T-helper 1 cell treated with Interleukin-12 subunit alpha and Interleukin-12 subunit beta and Interleukin-4 antibody, amounts not matched to agents 30 μg/mL and 1 μg/mL, for 36 hours (primary cell): ENCODE measurements at regions not wholly inside any gene's neighbourhood (a gene's known extent, or its start where the extent isn't known, plus 50 kb on each side); places are given as distances from the start of the nearest gene placed in this dataset.

Experiments used
- H3K27ac Mint-ChIP-seq: one replicate; pipeline ENCODE4 v1.8.0; 2021; ENCODE audit warnings: mild to moderate bottlenecking, mixed read lengths
- H3K27me3 Mint-ChIP-seq: one replicate; pipeline ENCODE4 v1.8.0; 2021; ENCODE audit warnings: low read depth, mixed read lengths
- H3K36me3 Mint-ChIP-seq: one replicate; pipeline ENCODE4 v1.8.0; 2021; ENCODE audit warnings: low read depth, mixed read lengths
- H3K4me1 Mint-ChIP-seq: one replicate; pipeline ENCODE4 v1.8.0; 2021; ENCODE audit warnings: low read depth, mixed read lengths
- H3K4me3 Mint-ChIP-seq: one replicate; pipeline ENCODE4 v1.8.0; 2021; ENCODE audit warnings: mild to moderate bottlenecking, moderate library complexity, mixed read lengths
- H3K9me3 Mint-ChIP-seq: one replicate; pipeline ENCODE4 v1.8.0; 2021; ENCODE audit warnings: mixed read lengths

DNA sequence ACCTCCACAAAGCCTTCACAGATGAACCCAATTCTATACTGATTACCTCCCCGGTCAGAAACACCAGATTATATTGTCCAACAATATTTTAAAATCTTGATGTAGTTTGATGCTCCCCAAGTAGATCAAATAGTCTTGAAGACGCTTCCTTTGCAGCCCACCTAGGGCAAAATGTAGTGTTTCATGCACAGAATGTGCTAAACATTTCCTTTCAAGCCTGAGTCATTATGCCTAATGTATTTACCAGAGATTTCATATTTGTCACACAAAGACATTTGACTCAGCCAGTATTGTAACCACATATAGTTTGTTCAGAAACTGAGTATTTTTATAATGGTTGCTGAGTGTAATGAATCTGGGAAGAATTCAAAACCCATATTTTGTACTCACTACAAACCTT lies 1396.8 kb downstream of the LRRC4C start:
- Mint-ChIP-seq H3K4me1 (no peaks in the 10 kb centered on the region), H3K4me3 (no peak overlapping the region), H3K36me3 (no peaks in the 10 kb centered on the region), H3K27me3 (no peaks in the 10 kb centered on the region), H3K27ac (no peak overlapping the region), H3K9me3 (peaks cover 22% of the 10 kb centered on the region)

DNA sequence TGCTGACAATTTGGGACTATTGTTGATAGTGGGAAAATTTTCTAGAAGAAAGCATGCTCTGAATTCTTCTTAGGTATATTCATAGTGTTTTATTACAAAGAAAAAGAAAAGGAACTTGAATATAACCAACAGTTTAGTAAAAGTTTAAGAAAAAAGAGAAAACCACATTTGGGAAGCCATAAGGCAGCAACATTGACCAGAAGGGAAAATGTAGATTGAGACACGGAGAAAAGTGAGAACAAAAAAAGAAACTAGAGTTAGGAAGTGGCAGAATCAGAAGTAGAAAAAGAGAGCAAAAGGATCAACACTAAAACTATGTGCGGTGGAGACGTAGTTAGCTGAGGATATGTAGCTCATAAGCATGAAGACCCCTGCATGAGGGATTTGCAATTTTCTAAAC lies 1398.2 kb downstream of the LRRC4C start:
- Mint-ChIP-seq H3K27ac (no peak overlapping the region), H3K4me1 (no peaks in the 10 kb centered on the region), H3K4me3 (no peak overlapping the region), H3K9me3 (peaks cover 16% of the 10 kb centered on the region), H3K36me3 (no peaks in the 10 kb centered on the region), H3K27me3 (no peaks in the 10 kb centered on the region)

DNA sequence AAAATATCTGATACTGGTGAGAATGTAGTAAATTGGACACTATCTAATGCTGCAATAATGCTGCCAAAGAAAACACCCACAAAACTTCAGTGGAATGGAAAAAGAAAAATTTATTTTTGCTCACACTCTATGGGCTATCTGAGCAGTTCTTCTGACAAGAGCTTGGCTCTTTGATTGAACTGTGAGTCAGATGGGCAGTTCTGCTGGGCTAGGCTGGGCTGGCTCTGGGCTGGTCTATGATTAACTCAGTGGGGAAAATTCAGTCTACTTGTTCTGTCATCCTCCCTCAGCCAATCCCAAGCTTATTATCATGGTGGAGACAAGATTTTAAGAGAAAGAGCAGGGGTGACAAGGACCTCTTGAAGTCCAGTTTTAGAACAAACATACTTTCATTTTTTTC lies 1404.8 kb downstream of the LRRC4C start:
- no peak overlapping the region for H3K27ac Mint-ChIP-seq

DNA sequence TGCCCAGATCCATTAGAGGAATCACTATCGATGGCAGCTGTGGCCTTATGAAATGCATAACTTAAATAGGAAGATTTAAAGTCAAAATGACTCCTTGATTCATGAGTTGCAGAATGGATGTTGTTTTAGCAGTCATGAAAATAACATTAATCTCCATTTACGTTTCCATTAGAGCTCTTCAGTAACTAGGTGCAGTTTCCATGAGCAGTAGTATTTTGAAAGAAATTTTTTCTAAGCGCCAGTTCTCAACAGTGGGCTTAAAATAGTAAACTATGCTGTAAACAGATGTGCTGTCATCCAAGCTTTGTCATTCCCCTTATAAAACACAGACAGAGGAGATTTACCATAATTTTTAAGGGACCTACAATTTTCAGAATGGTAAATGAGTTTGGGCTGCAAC lies 1414.1 kb downstream of the LRRC4C start:
- Mint-ChIP-seq H3K27ac (no peak overlapping the region), H3K36me3 (no peaks in the 10 kb centered on the region), H3K27me3 (no peaks in the 10 kb centered on the region), H3K4me1 (no peaks in the 10 kb centered on the region), H3K9me3 (peaks cover 26% of the 10 kb centered on the region), H3K4me3 (no peak overlapping the region)

More for the DNA sequence above, 1404.8 kb downstream of the LRRC4C start:
- H3K9me3 Mint-ChIP-seq, result peaks cover 18% of the 10 kb centered on the region
- no peak overlapping the region for H3K4me3 Mint-ChIP-seq
- no peaks in the 10 kb centered on the region for H3K4me1 Mint-ChIP-seq
- no peaks in the 10 kb centered on the region for H3K36me3 Mint-ChIP-seq
- H3K27me3 Mint-ChIP-seq, result no peaks in the 10 kb centered on the region

DNA sequence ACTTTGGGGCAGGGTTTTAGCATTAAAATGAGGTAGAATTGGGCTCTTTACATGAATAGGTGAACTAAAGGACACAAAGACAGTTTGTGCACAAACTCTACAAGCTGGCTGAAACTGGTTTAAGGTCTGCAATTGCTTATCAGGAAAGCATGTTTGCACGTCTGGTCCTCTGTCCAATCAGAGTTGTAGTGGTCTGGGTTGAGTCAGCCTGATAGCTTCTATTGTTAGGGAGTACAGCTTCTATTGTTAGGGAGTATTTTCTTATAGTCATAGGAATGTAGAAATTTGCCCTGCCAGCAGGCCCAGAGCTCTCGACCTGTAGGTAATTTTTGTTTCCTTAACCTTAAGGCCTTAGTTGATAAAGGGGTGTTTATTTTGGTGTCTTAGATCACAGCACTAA lies 1422.4 kb downstream of the LRRC4C start:
- Mint-ChIP-seq H3K9me3 (peaks cover 27% of the 10 kb centered on the region), H3K4me1 (no peaks in the 10 kb centered on the region), H3K36me3 (no peaks in the 10 kb centered on the region), H3K27me3 (no peaks in the 10 kb centered on the region), H3K27ac (no peak overlapping the region), H3K4me3 (no peak overlapping the region)

DNA sequence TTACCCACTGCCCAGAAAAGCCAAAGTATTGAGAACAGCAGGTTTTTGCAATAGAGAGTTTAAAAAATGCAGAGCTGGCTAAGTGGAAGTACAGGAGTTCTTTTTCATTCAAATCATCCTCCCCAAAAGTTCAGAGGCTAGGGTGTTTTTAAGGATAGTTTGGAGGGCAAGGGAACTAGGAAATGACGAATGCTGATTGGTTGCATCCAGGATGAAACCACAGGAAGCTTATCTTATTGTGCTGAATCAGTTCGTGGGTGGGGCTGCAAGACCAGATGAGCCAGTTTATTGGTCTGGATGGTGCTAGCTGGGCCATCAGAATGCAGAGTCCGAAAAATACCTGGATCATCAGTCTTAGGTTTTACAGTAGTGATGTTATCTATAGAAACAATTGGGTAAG lies 1427.1 kb downstream of the LRRC4C start:
- no peaks in the 10 kb centered on the region for H3K4me1 Mint-ChIP-seq
- H3K36me3 Mint-ChIP-seq, result no peaks in the 10 kb centered on the region
- H3K27me3 Mint-ChIP-seq, result no peaks in the 10 kb centered on the region
- H3K4me3 Mint-ChIP-seq, result no peak overlapping the region
- H3K9me3 Mint-ChIP-seq, result peaks cover 23% of the 10 kb centered on the region
- no peak overlapping the region for H3K27ac Mint-ChIP-seq

DNA sequence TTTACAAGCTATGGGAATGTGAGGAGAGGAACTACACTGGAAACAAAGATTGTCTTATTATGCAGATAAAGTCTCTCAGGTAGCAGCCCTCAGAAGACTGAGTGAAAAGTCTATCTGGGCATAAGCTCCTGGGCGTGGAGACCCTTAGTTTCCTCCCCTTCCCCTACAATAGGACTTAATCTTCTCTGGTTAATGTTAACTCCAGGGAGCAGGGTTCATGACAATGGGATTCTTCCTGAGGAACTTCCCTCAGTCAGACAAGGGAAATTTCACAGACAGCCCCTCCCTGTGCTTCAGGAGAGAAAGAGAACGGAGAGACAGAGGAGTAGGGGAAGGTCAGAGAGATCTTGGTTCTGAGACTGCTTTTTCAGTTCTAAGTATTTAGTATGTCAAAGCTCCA lies 1428.6 kb downstream of the LRRC4C start:
- Mint-ChIP-seq H3K4me3 (no peak overlapping the region), H3K36me3 (no peaks in the 10 kb centered on the region), H3K27me3 (no peaks in the 10 kb centered on the region), H3K4me1 (no peaks in the 10 kb centered on the region), H3K9me3 (peaks cover 17% of the 10 kb centered on the region), H3K27ac (no peak overlapping the region)

DNA sequence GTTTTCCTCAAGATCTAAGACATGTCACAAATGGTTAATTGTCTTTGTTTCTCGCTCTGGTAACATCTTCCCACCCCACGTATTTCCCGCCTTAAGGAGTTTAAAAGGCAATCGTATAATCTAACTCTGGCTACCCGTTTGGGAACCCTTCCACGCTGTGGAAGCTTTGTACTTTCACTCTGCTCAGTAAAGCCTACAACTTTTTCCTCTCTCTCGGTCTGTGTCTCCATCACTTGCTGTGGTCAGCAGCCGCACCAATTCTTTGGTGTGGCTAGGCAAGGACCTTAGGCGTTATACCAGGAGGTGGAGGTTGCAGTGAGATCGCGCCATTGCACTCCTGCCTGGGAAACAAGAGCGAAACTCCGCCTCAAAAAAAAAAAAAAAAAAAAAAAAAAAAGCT lies 1430.1 kb downstream of the LRRC4C start:
- H3K4me3 Mint-ChIP-seq, result no peak overlapping the region
- no peaks in the 10 kb centered on the region for H3K27me3 Mint-ChIP-seq
- H3K27ac Mint-ChIP-seq, result no peak overlapping the region
- no peaks in the 10 kb centered on the region for H3K36me3 Mint-ChIP-seq
- peaks cover 20% of the 10 kb centered on the region for H3K9me3 Mint-ChIP-seq
- H3K4me1 Mint-ChIP-seq, result no peaks in the 10 kb centered on the region

DNA sequence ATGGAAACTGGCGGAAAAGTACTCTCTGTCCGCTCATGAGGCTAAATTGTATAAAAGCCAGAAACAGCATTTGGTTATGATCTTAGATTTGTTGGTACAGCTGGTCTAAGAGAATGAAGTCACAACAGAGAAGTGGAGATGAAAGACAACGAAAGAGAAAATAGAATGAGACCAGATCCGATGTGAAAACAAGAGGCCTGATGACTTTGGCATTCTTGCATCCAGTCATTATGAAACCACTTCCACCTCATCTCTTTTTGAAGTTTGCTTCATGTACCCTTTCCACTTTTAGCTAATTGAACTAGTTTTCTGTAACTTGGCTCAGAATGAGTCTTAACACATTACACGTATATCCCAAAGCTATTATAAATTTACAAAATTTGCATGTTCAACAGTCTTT lies 1431.7 kb downstream of the LRRC4C start:
- Mint-ChIP-seq H3K27ac (no peak overlapping the region), H3K9me3 (peaks cover 33% of the 10 kb centered on the region), H3K4me3 (no peak overlapping the region), H3K36me3 (no peaks in the 10 kb centered on the region), H3K4me1 (no peaks in the 10 kb centered on the region), H3K27me3 (no peaks in the 10 kb centered on the region)

DNA sequence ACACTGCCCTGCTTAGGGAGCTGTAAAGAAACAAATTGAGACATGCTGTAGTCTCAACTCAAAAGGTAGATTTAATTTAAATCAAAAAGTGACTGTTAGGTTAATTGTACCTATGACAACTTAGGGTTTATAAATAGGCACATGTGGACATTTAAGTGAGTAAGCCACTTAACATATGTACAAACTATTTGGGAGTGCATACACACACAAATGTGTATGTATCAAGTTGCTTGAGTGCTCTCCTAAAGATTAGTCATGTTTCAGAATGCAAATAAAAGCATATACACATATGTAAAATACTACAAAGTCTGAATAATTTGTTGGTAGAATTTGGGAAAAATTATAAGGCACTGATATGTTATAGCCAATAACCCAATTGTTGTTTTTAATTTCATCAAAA lies 1435.7 kb downstream of the LRRC4C start:
- no peak overlapping the region for H3K27ac Mint-ChIP-seq
- peaks cover 39% of the 10 kb centered on the region for H3K9me3 Mint-ChIP-seq
- H3K4me3 Mint-ChIP-seq, result no peak overlapping the region
- no peaks in the 10 kb centered on the region for H3K4me1 Mint-ChIP-seq
- H3K27me3 Mint-ChIP-seq, result no peaks in the 10 kb centered on the region
- H3K36me3 Mint-ChIP-seq, result no peaks in the 10 kb centered on the region

DNA sequence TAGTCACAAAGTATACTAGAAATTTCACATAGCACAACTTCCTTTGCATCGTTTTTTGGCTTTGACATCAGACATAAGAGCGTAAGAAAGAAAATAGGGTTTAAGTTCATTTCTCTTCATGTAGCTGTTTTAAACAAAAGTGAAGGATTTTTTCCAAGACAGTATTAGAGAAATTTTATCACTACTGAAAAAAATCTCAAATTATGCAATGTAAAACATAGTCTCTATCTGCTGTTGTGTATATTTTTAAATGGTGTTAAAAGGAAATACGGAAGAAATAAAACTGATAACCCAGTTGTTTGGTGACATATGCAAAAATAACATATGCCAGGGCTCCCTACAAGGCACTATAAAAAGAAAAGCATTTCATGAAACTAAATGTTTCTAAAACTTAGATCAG lies 1449.4 kb downstream of the LRRC4C start:
- H3K4me3 Mint-ChIP-seq, result no peak overlapping the region
- H3K27me3 Mint-ChIP-seq, result no peaks in the 10 kb centered on the region
- peaks cover 8% of the 10 kb centered on the region for H3K9me3 Mint-ChIP-seq
- H3K36me3 Mint-ChIP-seq, result no peaks in the 10 kb centered on the region
- no peaks in the 10 kb centered on the region for H3K4me1 Mint-ChIP-seq
- H3K27ac Mint-ChIP-seq, result no peak overlapping the region

DNA sequence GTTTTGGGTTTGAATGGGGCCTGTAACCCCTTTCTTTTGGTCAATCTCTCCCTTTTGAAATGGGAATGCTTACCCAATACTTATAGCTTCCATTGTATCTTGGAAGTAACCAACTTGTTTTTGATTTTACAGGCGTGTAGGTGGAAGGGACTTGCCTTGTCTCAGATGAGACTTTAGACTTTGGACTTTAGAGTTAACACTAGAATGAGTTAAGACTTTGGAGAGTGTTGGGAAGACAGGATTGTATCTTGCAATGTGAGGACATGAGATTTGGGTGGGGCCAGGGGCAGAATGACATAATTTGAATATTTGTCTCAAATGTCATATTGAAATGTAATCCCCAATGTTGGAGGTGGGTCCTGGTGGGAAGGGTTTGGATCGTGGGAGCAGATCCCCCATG lies 1466.9 kb downstream of the LRRC4C start:
- H3K27ac Mint-ChIP-seq, result no peak overlapping the region
- no peaks in the 10 kb centered on the region for H3K27me3 Mint-ChIP-seq
- H3K9me3 Mint-ChIP-seq, result peaks cover 35% of the 10 kb centered on the region
- no peaks in the 10 kb centered on the region for H3K4me1 Mint-ChIP-seq
- H3K4me3 Mint-ChIP-seq, result no peak overlapping the region
- H3K36me3 Mint-ChIP-seq, result no peaks in the 10 kb centered on the region

DNA sequence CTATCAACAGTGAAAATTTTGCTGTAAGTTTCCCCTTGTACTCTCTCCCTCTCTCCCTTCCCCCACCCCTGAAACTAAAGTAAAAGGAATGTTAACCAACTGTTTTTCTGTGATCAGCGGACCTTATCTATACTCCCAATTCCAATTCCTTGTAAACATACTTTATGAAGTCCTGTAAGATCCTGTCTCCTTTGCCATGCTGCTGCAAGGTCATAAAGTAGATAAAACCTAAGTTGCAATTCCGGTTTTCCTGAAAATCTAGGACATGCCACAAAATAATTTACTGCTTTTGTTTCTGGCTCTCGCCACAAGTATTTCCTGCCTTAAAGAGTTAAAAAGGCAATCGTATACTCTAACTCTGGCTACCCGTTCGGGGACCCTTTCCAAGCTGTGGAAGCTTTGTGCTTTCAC lies 1469.0 kb downstream of the LRRC4C start:
- Mint-ChIP-seq H3K4me1 (no peaks in the 10 kb centered on the region), H3K27me3 (no peaks in the 10 kb centered on the region), H3K9me3 (peaks cover 42% of the 10 kb centered on the region), H3K4me3 (no peak overlapping the region), H3K27ac (no peak overlapping the region), H3K36me3 (no peaks in the 10 kb centered on the region)

DNA sequence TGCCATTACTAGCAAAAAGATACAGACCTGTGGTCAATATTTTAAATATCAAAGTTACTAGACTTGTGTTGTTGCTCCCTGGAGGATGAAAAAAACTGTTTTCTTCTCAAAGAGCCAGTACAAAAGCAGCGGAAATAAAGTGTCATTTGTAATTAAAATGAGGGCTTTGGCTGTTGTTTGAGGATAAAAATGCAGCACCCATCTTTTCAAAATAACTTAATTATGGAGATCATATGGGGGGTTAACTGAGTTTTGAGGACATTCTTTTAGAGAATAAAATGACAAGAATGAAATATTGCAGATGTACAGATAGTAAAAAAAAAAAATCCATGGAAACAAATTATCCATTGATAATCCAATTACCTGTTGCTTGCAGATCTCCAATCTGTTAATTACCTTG lies 1484.4 kb downstream of the LRRC4C start:
- Mint-ChIP-seq H3K36me3 (no peaks in the 10 kb centered on the region), H3K27ac (no peak overlapping the region), H3K9me3 (peaks cover 6% of the 10 kb centered on the region), H3K4me1 (no peaks in the 10 kb centered on the region), H3K27me3 (no peaks in the 10 kb centered on the region), H3K4me3 (no peak overlapping the region)

DNA sequence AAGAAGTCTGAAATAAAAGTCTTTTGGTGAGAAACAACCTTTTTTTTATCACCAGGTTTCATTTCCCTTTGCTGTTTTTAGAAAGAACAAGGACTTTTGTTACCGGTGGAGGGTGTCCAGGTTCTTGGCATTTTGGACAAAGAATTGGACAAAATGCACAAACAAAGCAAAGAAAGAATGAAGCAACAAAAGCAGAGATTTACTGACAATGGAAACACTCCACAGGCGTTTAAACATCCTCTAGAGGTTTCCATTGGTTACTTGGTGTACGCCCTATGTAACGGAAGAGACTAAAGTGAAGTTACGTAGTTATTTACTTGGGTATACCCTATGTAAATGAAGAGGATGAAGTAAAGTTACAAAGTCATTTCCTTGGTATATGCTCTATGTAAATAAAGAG lies 1487.0 kb downstream of the LRRC4C start:
- H3K27ac Mint-ChIP-seq, result no peak overlapping the region
- no peak overlapping the region for H3K4me3 Mint-ChIP-seq
- peaks cover 9% of the 10 kb centered on the region for H3K9me3 Mint-ChIP-seq
- no peaks in the 10 kb centered on the region for H3K4me1 Mint-ChIP-seq
- no peaks in the 10 kb centered on the region for H3K36me3 Mint-ChIP-seq
- H3K27me3 Mint-ChIP-seq, result no peaks in the 10 kb centered on the region

DNA sequence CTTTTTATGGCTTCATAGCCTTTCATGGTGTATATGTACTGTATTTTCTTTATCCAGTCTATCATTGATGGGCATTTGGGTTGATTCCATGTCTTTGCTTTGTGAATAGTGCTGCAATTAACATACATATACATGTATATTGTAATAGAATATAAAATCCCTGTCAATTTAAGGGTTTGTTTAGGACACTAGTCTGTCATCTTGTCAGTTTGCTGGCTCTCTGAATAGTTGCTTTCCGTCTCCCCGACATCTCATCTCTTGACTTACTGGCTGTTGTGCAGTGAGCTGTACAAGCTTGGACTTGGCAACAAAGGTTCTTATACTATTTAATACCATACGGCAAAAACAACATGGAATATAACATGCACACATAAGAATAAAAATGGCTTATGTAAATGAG lies 1487.5 kb downstream of the LRRC4C start:
- Mint-ChIP-seq H3K4me3 (no peak overlapping the region), H3K4me1 (no peaks in the 10 kb centered on the region), H3K36me3 (no peaks in the 10 kb centered on the region), H3K27me3 (no peaks in the 10 kb centered on the region), H3K27ac (no peak overlapping the region), H3K9me3 (peaks cover 9% of the 10 kb centered on the region)
